GM18909 (cell line): ENCODE measurements at regions not wholly inside any gene's neighbourhood (a gene's known extent, or its start where the extent isn't known, plus 50 kb on each side); places are given as distances from the start of the nearest gene placed in this dataset.
"Not testable (repeated sequence)": the region's sequence is repeated elsewhere in the genome, so short reads cannot be mapped to it uniquely, and the experiment has no call there.

Experiments
- ATAC-seq: cut with Tn5 transposase; IDR thresholded peaks from one replicate; pipeline ENCODE4 v1.9.1; 2021; ENCODE audit warnings: mild to moderate bottlenecking; ENCODE audit not compliant: unreplicated experiment, poor library complexity

- no peak for ATAC-seq
Observed at GRCh38 chr2:12010779-12011178, 264.3 kb downstream of the LPIN1 start.

GRCh38 chr2:12014088-12014960, 267.9 kb downstream of the LPIN1 start:
- no peak for ATAC-seq

- ATAC-seq, result no peak
Observed at GRCh38 chr2:12017499-12018157, 271.2 kb downstream of the LPIN1 start.

- not testable (repeated sequence) for ATAC-seq
Observed at GRCh38 chr2:12018726-12019125, 272.3 kb downstream of the LPIN1 start.

- ATAC-seq, result no peak
Observed at GRCh38 chr2:12020833-12021469, 274.5 kb downstream of the LPIN1 start.

GRCh38 chr2:12024197-12024907, 277.9 kb downstream of the LPIN1 start:
- ATAC-seq, result not testable (repeated sequence)

- no peak for ATAC-seq
Observed at GRCh38 chr2:12027136-12027535, 280.7 kb downstream of the LPIN1 start.

- ATAC-seq, result no peak
Observed at GRCh38 chr2:12031866-12032265, 285.4 kb downstream of the LPIN1 start.

- peak; percentile 90 for ATAC-seq
Observed at GRCh38 chr2:12032398-12032797, 286.0 kb downstream of the LPIN1 start.

GRCh38 chr2:12032975-12033374, 286.5 kb downstream of the LPIN1 start:
- ATAC-seq, result no peak

- ATAC-seq, result no peak
Observed at GRCh38 chr2:12033494-12033893, 287.1 kb downstream of the LPIN1 start.

GRCh38 chr2:12034382-12034781, 287.9 kb downstream of the LPIN1 start:
- ATAC-seq, result no peak

- no peak for ATAC-seq
Observed at GRCh38 chr2:12035029-12035720, 288.7 kb downstream of the LPIN1 start.

GRCh38 chr2:12035956-12036639, 289.7 kb downstream of the LPIN1 start:
- ATAC-seq, result no peak

- ATAC-seq, result no peak
Observed at GRCh38 chr2:12036640-12036983, 290.2 kb downstream of the LPIN1 start.

- ATAC-seq, result no peak
Observed at GRCh38 chr2:12037301-12037700, 290.9 kb downstream of the LPIN1 start.

- ATAC-seq, result no peak
Observed at GRCh38 chr2:12041236-12041635, 294.8 kb downstream of the LPIN1 start.

- no peak for ATAC-seq
Observed at GRCh38 chr2:12043131-12043530, 296.7 kb downstream of the LPIN1 start.

- peak; percentile 74 for ATAC-seq
Observed at GRCh38 chr2:12044857-12045256, 298.4 kb downstream of the LPIN1 start.
